ENCODE measurements at regions not wholly inside any gene's neighbourhood (a gene's known extent, or its start where the extent isn't known, plus 50 kb on each side); places are given as distances from the start of the nearest gene placed in this dataset.

DNA sequence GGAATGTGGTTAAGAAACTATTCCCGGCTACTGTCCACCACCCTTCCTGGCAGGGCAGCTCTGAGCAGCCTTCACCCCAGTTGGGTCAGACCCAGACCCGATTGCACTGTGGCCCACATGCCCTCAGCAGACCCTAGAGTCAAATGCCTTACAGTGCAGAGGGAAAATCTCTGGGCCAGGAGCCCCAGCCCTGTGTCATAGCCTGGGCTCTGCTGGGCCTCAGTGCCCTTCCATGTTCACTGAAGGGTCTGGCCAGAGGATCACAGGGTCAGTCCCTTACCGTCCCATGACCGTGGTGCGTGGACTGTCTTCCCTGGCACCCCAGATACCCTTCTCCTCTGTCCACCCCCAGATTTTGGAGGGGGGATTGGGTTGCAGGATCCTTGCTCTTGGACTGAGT, 73.5 kb upstream of the COL5A1 start:
- TF ChIP-seq, protein P1, sequence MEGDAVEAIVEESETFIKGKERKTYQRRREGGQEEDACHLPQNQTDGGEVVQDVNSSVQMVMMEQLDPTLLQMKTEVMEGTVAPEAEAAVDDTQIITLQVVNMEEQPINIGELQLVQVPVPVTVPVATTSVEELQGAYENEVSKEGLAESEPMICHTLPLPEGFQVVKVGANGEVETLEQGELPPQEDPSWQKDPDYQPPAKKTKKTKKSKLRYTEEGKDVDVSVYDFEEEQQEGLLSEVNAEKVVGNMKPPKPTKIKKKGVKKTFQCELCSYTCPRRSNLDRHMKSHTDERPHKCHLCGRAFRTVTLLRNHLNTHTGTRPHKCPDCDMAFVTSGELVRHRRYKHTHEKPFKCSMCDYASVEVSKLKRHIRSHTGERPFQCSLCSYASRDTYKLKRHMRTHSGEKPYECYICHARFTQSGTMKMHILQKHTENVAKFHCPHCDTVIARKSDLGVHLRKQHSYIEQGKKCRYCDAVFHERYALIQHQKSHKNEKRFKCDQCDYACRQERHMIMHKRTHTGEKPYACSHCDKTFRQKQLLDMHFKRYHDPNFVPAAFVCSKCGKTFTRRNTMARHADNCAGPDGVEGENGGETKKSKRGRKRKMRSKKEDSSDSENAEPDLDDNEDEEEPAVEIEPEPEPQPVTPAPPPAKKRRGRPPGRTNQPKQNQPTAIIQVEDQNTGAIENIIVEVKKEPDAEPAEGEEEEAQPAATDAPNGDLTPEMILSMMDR (IDR thresholded peaks at IDR 0.05; ENCODE audit: insufficient read depth, low read length), result no peak
- TF ChIP-seq GABPA (IDR thresholded peaks at IDR 0.05; ENCODE audit: low read depth), result no peak
- TF ChIP-seq, protein P2, sequence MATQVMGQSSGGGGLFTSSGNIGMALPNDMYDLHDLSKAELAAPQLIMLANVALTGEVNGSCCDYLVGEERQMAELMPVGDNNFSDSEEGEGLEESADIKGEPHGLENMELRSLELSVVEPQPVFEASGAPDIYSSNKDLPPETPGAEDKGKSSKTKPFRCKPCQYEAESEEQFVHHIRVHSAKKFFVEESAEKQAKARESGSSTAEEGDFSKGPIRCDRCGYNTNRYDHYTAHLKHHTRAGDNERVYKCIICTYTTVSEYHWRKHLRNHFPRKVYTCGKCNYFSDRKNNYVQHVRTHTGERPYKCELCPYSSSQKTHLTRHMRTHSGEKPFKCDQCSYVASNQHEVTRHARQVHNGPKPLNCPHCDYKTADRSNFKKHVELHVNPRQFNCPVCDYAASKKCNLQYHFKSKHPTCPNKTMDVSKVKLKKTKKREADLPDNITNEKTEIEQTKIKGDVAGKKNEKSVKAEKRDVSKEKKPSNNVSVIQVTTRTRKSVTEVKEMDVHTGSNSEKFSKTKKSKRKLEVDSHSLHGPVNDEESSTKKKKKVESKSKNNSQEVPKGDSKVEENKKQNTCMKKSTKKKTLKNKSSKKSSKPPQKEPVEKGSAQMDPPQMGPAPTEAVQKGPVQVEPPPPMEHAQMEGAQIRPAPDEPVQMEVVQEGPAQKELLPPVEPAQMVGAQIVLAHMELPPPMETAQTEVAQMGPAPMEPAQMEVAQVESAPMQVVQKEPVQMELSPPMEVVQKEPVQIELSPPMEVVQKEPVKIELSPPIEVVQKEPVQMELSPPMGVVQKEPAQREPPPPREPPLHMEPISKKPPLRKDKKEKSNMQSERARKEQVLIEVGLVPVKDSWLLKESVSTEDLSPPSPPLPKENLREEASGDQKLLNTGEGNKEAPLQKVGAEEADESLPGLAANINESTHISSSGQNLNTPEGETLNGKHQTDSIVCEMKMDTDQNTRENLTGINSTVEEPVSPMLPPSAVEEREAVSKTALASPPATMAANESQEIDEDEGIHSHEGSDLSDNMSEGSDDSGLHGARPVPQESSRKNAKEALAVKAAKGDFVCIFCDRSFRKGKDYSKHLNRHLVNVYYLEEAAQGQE (IDR thresholded peaks at IDR 0.05; ENCODE audit: insufficient replicate concordance, low read depth), result no peak
- no peak for TF ChIP-seq POLR2AphosphoS5 (IDR thresholded peaks at IDR 0.05; ENCODE audit: low read depth)

All from HL-60 (cell line).